ENCODE measurements at regions not wholly inside any gene's neighbourhood (a gene's known extent, or its start where the extent isn't known, plus 50 kb on each side); places are given as distances from the start of the nearest gene placed in this dataset.

GRCh38 chr13:103328899-103329298, 262.7 kb upstream of the SLC10A2 start:
- no peak overlapping the region for H3K4me3 ChIP-seq
- no peaks in the 10 kb centered on the region for H3K4me1 ChIP-seq
- H3K36me3 ChIP-seq = no peaks in the 10 kb centered on the region
- TF ChIP-seq CTCF (IDR thresholded peaks at IDR 0.05) = no peak
- DNase-seq = no peak
- intact Hi-C loops (cut with DNase I; ENCODE audit: low total_unique reads) = no loop called here
- no peaks in the 10 kb centered on the region for H3K27me3 ChIP-seq
- H3K9me3 ChIP-seq = no peaks in the 10 kb centered on the region
- H3K27ac ChIP-seq = no peak overlapping the region

GRCh38 chr13:103326326-103326725, 260.1 kb upstream of the SLC10A2 start:
- intact Hi-C loops (cut with DNase I; ENCODE audit: low total_unique reads) = no loop called here
- Histone ChIP-seq H3K4me3 (no peak overlapping the region), H3K27ac (no peak overlapping the region), H3K4me1 (no peaks in the 10 kb centered on the region), H3K9me3 (no peaks in the 10 kb centered on the region), H3K36me3 (no peaks in the 10 kb centered on the region), H3K27me3 (no peaks in the 10 kb centered on the region)
- TF ChIP-seq CTCF (IDR thresholded peaks at IDR 0.05) = no peak
- no peak for DNase-seq

DNA sequence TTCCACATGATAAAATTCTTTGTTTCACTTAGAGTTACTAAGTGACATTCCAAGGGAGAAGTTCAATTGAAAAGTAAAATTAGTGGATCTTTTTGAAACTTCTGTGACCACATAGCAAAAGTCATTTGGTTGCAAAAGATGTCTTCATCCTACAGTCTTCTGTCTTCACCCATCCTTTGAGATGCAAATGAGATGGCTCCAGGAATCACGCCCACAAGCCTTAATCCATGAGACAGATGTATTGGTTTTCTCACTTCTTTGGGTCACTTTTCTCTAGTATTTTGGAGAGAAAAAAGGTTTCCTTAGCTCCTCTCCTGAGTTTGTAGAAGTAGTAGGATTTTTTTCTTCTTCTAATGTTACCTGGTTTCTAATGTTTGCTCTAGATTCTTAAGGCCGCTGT, 259.5 kb upstream of the SLC10A2 start:
- H3K27me3 ChIP-seq = no peaks in the 10 kb centered on the region
- no peak overlapping the region for H3K27ac ChIP-seq
- no peaks in the 10 kb centered on the region for H3K36me3 ChIP-seq
- intact Hi-C loops (cut with DNase I; ENCODE audit: low total_unique reads) = no loop called here
- no peaks in the 10 kb centered on the region for H3K9me3 ChIP-seq
- TF ChIP-seq CTCF (IDR thresholded peaks at IDR 0.05) = no peak
- H3K4me3 ChIP-seq = no peak overlapping the region
- H3K4me1 ChIP-seq = no peaks in the 10 kb centered on the region
- DNase-seq = no peak

DNA sequence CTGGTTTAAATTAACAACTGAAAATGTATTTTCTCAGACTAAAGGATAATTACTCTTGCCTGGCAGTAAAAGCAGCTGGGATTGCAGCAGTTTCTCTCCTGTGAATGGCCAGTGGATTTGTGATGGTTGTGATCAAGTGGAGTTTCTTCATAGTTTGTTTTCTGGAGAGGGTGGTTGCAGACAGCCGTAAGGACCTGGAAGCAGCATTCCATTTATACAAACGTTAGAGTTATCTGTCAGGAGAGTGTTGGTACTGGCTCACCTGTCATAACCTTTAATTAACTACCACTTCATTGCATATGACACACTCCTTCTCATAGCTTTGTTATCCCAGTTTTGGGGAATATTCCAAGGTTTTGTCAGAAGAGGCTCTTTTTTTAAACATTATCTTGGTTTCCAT, 258.4 kb upstream of the SLC10A2 start:
- no peaks in the 10 kb centered on the region for H3K27me3 ChIP-seq
- H3K27ac ChIP-seq = no peak overlapping the region
- DNase-seq = no peak
- no peak overlapping the region for H3K4me3 ChIP-seq
- no peaks in the 10 kb centered on the region for H3K9me3 ChIP-seq
- intact Hi-C loops (cut with DNase I; ENCODE audit: low total_unique reads) = no loop called here
- no peaks in the 10 kb centered on the region for H3K36me3 ChIP-seq
- TF ChIP-seq CTCF (IDR thresholded peaks at IDR 0.05) = no peak
- H3K4me1 ChIP-seq = no peaks in the 10 kb centered on the region

DNA sequence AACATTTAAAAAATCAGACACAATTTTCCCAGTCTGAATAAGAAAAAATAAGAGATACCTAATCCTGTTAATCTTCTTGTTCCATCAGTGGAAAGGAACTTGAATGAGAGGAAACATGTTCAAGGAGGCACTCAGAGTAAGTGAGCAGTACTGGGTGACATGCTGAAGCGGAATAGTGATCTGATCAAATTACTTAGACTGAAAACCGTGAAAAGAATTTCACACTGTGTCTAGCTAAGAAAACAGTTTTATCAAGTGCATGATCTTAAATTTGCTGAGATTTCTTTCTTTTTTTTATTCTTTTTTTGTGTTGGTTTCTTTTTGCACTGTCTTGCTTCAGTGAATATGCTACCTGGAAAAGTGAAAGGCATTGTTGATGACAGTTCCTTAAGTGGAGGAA, 249.5 kb upstream of the SLC10A2 start:
- Histone ChIP-seq H3K27me3 (no peaks in the 10 kb centered on the region), H3K4me3 (no peak overlapping the region), H3K4me1 (no peaks in the 10 kb centered on the region), H3K9me3 (no peaks in the 10 kb centered on the region), H3K27ac (no peak overlapping the region), H3K36me3 (no peaks in the 10 kb centered on the region)
- no peak for DNase-seq
- intact Hi-C loops (cut with DNase I; ENCODE audit: low total_unique reads) = no loop called here
- TF ChIP-seq CTCF (IDR thresholded peaks at IDR 0.05) = no peak

DNA sequence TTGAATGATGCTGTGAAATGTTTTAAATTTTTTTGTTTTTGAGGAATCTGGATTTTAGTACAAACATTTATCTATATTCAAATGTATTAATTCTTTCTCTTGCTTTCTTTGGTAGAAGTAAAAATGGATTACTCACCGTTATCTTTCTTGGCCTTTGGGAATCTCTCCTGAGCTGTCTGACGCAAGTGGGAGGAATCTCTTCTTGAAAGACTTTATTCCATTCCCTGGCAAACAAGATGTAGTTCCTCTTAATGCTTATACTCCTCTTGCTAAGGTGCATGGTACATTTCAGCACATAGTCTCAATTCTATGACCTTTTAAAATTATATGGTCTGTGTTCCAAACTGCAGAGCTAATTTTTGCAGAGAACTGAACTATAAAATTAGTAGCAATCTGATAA, 246.2 kb upstream of the SLC10A2 start:
- H3K4me1 ChIP-seq = no peaks in the 10 kb centered on the region
- intact Hi-C loops (cut with DNase I; ENCODE audit: low total_unique reads) = no loop called here
- no peak overlapping the region for H3K27ac ChIP-seq
- no peaks in the 10 kb centered on the region for H3K27me3 ChIP-seq
- no peaks in the 10 kb centered on the region for H3K36me3 ChIP-seq
- no peaks in the 10 kb centered on the region for H3K9me3 ChIP-seq
- no peak for TF ChIP-seq CTCF (IDR thresholded peaks at IDR 0.05)
- no peak overlapping the region for H3K4me3 ChIP-seq
- no peak for DNase-seq
